GM08714 (cell line): ENCODE measurements at regions not wholly inside any gene's neighbourhood (a gene's known extent, or its start where the extent isn't known, plus 50 kb on each side); places are given as distances from the start of the nearest gene placed in this dataset.

Experiments
- H3K4me3 ChIP-seq: fragments of 200-500 bp; sonication (Bioruptor generic); 2 replicates; pipeline ENCODE4 v1.5.1; 2014; ENCODE audit warnings: mild to moderate bottlenecking, low read length, inconsistent platforms
- ZNF274 ChIP-seq: IDR thresholded peaks from 2 replicates; pipeline ENCODE4 v1.6.1; 2012; ENCODE audit warnings: mild to moderate bottlenecking, low read depth, low read length

DNA sequence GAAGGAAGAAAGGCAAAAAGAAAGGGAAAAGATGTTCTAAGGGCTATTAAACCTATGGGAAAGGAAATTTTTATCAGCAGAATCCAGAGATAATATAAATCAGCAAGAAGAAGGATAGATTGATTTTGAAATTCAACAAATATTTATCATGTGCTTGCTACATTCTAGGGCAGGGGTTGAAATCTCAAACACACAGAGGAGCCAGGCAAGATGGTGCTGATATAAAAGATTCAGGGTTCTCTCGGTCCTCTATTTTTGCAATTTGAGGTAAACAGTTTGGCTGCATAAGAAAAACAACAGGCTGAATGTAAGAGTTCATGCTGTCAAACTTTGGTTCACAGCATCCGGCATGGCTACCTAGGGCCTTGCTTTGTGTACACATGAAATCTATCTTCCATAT, 109.6 kb upstream of the BMP2 start:
- H3K4me3 ChIP-seq, result no peak overlapping the region
- TF ChIP-seq ZNF274, result no peak

DNA sequence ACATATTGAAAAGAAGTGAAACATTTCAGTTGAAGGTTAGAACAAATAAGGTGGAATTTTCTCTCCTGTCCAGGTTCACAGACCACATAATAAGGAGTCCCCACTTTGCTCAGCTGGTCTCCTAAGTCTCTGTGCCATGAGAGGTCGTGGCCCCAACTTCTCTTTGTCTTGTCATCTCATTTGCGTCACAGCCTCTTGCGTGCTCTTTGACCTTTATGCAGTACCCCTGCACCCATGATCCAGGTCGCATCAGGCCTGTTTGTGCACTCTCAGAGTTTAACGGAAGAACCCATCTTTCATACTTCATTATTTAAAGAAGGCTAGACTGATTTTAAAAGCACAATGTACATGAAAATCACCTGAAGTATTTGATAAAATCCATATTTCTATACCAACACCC, 110.4 kb upstream of the BMP2 start:
- no peak overlapping the region for H3K4me3 ChIP-seq
- TF ChIP-seq ZNF274, result no peak

DNA sequence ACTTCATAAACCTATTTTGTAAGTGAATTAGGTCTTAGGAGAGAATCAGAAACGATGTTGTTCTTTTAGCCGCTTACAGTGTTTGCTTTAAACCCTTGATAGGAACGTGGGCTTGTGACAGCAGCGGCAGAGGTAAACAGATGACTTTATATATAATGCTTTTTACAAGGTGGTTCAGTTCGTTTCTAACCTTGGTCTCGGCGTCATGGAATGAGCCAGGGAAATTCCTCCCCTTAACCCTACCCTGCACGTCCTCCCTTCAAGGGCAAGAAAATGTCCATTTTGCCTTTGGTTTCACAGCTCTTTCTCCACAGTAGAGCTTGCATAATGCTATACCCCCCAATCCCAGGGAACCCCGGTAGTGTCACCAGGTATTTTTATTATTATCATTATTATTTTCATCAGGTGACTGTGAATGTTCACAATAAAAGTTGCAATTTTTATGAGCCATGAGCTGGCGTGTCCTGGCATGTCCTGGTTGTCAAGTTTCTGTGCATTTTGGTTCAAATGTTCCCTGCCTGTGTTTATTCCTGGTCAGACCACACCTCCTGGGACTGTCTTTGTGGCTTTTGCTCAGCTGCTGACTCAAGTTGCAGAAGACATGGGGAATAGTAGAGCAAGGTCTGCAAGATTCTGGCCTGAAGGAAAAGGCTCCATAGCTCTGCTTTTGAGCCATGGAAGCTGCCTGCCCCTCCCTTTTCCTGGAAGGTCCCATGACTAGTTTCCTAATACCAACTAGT, 112.8 kb upstream of the BMP2 start:
- no peak for TF ChIP-seq ZNF274
- no peak overlapping the region for H3K4me3 ChIP-seq

DNA sequence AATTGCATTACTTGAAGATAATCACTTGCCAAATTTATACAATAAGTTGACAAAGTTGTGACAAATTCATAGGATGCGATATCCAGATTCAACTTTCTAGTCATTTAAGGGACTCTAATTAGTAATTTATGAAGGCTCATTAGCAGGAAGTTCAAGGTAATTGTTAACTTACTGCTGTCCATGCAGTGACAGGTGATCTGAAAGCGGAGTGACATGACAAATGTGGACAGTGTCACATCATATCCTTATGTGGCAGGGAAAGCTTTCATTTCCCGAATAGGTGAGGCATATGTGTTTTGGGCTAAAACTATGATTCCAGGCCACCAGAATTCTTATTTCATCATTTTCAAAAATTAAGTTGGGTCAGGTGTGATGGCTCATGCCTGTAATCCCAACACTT, 115.9 kb upstream of the BMP2 start:
- no peak for TF ChIP-seq ZNF274
- no peak overlapping the region for H3K4me3 ChIP-seq

DNA sequence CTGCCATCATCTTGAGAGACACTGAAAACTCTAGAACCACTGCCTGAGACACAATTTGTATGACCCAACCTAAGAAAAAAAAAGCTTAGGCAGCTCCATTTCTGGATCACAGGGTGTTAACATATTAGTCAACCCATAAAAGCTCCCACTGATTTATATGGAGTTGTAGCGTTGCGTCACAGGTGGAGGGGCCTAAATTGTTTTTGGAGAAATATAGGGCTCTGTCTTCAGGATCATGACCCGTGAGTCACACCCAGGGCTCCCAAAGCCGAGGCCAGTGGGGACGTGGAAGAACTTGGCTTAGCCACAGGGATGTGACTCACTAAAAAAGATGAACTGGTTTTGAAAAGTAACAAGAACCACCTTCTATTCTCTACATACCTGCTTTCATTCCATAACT, 116.5 kb upstream of the BMP2 start:
- no peak for TF ChIP-seq ZNF274
- H3K4me3 ChIP-seq, result no peak overlapping the region

DNA sequence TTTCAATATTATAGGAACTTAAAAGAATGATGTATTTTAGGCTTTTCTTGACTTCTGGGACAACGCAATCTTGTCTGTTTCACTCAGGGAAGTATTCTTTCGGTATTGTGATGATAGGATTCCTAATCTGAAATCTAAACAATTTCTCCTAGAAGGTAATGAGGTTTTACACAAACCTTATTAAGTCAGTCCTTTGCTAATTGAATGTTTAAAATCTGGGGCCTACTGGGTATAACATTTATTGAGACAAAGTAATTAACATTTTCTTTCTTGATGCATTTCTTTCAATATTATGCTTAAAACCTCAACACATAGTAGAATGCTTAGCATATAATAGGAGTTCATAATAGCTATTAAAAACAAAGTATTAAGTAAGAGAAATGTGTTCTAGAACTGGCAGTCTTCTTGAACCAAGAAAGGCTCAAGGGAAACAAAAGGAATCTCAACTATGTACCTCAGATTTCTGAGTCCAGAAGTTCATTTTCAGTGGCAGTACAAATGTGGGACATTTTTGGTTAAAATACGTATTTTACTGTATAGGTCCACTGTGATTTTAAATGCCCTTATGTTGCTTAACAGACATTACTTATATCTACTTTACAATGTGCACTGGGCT, 121.4 kb upstream of the BMP2 start:
- H3K4me3 ChIP-seq, result no peak overlapping the region
- no peak for TF ChIP-seq ZNF274

DNA sequence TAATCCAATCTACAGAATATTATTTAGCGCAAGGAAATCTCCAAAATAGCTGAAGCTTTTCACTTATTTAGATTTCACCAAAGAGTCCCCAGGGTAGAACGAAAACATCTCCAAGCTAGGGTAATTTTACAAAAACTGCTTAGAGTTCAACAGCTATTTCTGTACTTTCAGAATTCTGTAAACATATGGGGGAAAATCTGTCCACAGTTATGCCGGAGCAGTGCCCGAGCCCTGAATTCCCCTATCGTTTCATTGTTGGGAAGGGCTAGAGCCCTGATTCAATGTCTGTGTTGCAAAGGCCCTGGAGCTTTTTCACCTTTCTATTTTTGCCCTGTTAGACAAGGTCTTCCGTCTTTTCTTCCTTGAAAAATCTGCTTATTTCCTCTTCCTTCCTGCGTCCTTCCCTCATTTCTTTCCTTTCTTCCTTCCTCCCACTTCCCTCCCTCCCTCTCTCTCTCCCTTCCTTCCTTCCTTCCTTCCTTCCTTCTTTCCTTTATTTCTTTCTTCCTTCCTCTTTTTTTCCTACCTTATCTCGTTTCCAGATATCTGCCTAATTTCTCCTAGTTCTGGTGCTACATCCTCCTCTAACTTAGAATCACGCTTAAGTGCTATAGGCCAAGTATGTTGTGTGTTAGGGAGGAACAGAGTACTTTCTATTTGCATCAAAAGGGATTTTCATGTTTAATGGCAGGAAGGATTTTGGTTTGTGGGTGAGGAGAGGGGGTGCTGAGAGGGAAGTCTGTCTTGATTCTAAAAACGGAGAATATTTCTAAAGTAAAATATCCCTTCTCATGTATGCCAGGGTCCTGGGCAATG, 122.5 kb upstream of the BMP2 start:
- no peak overlapping the region for H3K4me3 ChIP-seq
- no peak for TF ChIP-seq ZNF274

DNA sequence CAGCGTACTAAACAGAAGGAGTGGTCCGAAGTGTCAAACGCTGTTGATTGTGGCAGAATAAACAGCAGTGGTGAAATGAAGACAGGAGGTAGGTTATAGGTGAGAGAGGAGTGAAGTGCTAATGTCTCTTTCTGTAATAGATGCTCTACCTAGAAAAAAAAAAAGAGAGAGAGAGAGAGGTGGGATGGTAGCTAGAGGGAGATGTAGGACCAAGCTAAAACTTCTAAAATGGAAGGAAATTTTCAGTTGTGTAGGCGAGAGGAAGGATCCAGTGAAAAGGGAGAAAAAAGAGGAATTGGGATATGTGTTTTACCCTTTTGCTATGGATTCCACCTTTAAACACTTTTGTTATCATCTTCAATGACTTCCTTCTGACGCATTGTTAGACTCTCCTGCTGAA, 126.5 kb upstream of the BMP2 start:
- no peak for TF ChIP-seq ZNF274
- H3K4me3 ChIP-seq, result no peak overlapping the region

DNA sequence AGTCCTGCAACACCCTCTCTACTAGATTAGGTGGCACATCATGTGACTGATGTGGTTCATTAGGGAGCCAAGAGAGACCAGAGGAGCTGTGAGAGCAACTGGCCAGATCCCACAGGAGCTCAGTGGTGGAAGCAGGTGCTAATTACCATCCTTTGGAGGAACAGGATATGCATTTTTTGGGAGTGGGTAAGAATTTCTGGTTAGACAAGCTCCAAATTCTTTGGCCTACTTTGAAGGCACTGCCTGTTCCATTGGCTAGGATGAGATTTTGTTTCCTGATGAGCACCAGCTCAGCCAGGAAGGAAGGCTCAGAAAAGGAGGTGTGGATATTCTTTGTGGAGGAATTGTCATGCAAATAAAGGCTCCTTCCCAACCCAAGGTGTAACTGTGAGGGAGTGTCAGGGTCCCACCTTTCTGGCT, 130.3 kb upstream of the BMP2 start:
- no peak overlapping the region for H3K4me3 ChIP-seq
- TF ChIP-seq ZNF274, result no peak

DNA sequence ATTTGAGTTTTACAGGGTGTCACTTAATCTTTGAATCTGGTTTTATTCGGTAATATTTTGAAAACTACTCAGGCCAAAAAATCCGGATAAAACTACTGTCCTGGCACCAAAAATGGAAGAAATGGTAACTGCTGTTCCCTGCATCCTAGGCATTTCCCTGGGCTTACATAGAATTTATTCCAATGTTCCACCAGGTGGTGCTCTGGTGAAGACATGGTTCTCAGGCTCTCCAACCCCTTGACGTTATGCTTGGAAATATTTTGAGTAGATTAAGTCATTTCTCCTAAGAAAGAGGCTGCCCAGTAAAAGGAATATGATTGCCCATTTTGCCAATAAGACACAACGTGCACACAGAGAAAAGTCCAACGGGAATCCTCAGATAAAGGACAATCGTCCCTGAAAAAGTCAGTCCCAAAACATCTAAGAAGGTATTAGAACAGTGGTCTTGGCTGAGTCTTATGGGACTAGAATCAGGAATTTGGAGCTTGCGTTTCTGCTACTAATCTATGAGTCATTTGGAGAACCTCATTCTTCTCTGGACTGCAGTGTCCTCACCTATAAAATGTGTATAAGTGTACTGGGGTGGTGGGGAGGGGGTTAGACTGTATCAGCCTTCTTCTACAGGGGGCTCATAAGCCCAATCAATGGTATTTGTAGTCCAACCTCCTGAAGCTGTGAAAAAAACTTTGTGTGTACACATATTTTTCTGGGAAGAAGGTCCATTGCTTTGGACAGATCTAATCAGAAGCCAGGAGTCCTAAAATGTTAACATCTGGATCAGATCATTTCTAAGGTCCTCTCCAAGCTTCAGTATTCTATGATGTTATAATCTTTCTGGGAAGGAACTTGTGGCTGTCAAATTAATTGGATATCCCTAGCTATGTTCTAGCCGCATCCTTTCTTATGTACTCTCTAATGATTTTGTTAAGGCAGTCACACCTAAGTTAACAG, 131.0 kb upstream of the BMP2 start:
- no peak overlapping the region for H3K4me3 ChIP-seq
- TF ChIP-seq ZNF274, result no peak

DNA sequence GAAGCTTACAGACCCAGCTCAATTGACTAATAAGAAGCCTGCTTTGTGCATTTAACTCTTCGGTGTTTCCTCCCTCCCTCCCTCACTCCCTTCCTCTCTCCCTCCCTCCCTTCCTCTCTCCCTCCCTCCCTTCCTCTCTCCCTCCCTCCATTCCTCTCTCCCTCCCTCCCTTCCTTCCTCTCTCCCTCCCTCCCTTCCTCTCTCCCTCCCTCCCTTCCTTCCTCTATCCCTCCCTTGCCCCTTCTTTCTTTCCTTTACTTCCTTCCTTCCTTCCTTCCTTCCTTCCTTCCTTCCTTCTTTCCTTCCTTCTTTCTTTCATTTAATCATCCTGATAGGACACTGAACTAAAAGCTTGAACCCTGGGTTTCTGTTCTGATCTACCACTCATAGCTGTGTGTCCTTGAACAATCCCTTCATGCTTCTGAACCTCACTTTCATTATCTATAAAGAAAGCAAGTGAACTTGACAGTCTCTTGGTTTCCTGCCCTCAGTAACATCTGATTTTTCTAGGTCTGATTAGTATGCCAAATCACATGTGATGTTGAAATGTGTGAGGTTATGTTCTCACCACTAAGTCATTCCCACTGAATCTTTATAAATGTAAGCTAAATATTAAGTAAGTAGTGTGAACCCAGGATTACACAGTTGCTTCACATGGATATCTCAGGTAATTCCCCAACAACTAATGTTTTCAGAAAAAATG, 132.3 kb upstream of the BMP2 start:
- H3K4me3 ChIP-seq, result no peak overlapping the region
- no peak for TF ChIP-seq ZNF274

DNA sequence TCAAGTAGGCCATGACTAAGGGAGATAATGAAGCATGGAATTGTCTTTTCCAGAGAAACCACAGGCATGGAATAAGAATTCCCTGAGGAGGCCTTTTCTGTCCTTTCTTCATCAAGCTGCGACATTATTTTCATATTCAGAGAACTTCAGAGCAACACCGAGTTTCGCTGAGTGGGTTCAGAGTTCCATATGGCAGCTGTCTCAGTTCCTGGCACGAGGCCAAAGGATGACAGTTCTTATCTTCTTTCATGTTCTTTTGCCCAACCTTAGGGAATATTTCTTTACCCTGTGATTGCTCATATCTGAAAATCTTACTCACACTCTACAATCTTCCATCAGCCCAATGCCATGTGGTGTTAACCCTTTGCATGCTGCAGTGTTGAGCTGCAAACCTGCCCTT, 135.3 kb upstream of the BMP2 start:
- TF ChIP-seq ZNF274, result no peak
- no peak overlapping the region for H3K4me3 ChIP-seq

DNA sequence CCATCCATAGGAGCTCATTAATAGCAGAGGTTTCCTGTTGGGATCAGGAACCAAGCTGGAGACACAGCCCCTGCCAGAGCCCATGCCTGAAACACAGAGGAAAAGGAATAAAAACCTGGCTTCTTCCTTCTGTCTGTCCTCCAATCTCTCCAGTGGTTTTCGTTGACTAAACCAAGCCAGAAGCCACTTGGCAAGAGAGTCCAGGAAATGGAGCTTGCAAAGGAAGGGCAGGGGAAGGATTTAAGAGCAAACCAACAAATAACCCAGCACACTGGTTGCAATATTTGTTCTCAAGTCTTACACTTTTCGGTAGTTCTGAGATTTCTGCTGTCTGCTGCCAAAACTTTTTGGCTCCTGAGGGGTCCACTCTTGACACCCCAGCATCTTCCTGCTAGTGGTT, 137.0 kb upstream of the BMP2 start:
- no peak for TF ChIP-seq ZNF274
- no peak overlapping the region for H3K4me3 ChIP-seq

DNA sequence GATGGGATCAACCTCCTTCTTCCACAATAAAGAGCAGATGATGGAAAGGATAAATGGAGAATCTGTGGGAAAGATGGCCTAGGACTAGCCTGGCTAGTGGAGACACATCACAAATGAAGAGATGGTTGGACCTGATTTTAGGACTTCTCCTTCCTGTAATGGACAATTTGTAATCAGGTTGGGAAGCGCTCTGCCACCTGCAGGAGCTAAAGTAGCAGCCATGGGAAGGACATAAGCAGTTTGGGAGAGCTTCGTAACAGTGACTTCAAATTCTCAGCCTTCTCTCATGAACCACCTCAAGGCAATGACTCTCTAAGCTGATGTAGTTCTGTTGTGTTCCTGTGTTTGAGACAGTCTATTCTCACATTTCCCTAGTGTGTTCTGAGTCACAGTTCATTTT, 137.9 kb upstream of the BMP2 start:
- TF ChIP-seq ZNF274, result no peak
- H3K4me3 ChIP-seq, result no peak overlapping the region
